SK-N-MC (cell line): ENCODE measurements at regions not wholly inside any gene's neighbourhood (a gene's known extent, or its start where the extent isn't known, plus 50 kb on each side); places are given as distances from the start of the nearest gene placed in this dataset.

Experiments used
- EZH2 ChIP-seq: fragments of 200-600 bp; sonication (generic); IDR thresholded peaks from one replicate; pipeline ENCODE4 v1.6.1; 2017; ENCODE audit warnings: antibody characterized with exemption
- FOXP2 ChIP-seq: optimal IDR thresholded peaks from 2 replicates; pipeline ENCODE3; 2011; ENCODE audit warnings: mild to moderate bottlenecking, moderate library complexity; ENCODE audit not compliant: insufficient read depth; ENCODE audit errors: extremely low read length, control extremely low read depth
- POLR2AphosphoS5 ChIP-seq: IDR thresholded peaks from 2 replicates; pipeline ENCODE4 v1.6.1; 2012; ENCODE audit warnings: mild to moderate bottlenecking, low read depth, low read length, borderline replicate concordance

DNA sequence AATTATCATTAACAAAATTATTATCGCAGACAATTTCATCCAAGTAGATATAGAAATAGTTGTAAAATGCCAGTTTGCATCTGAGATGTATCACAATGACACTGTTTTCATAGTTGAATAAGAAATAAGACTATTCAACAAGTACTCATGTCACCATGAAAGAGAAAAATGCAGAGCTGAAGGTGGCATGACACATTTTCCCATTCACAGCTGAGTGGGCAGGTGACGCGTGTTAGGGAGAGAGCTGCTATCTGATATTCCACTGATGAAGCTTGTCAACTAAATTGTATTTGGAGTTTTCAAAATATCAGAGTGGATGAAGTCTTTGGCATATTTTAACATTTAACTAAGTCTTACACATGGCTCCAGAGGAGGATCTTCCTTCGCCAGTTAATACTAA is 70.3 kb upstream of the HDAC9 start:
- TF ChIP-seq EZH2 (no peak), POLR2AphosphoS5 (no peak), FOXP2 (no peak)
